PC-9 (cell line): ENCODE measurements at regions not wholly inside any gene's neighbourhood (a gene's known extent, or its start where the extent isn't known, plus 50 kb on each side); places are given as distances from the start of the nearest gene placed in this dataset.
"Not testable (repeated sequence)": the region's sequence is repeated elsewhere in the genome, so short reads cannot be mapped to it uniquely, and the experiment has no call there.

ENCODE experiments used
- BruUV-seq: library from RNA; stranded (reverse); fragments of 400-500 nt; replicated peaks from 2 replicates; lab custom pipeline; 2021; lab: Mats Ljungman, UMichigan
- CTCF ChIA-PET: fragments of 300-600 bp; sonication (Branson Sonifier 250); formaldehyde crosslinking; loops from one replicate; lab custom pipeline; 2022; ENCODE audit warnings: antibody characterized with exemption; lab: Charles Lee
- POLR2A ChIA-PET: fragments of 300-600 bp; sonication (Branson Sonifier 250); formaldehyde crosslinking; loops from one replicate; lab custom pipeline; 2022; ENCODE audit warnings: antibody characterized with exemption; ENCODE audit not compliant: unreplicated experiment; lab: Charles Lee
- DNase-seq, 2 experiments: peaks; one replicate each; pipeline versions ENCODE4 v3.0.0 to v3.0.0-alpha.2; 2015 to 2022; ENCODE audit warnings: mixed read lengths in 1 of 2
- H2AFZ ChIP-seq: fragments of 200-600 bp; sonication (generic); 2 replicates; pipeline ENCODE4 v1.8.1; 2017; ENCODE audit warnings: antibody characterized with exemption
- H3F3A ChIP-seq: fragments of 200-600 bp; sonication (generic); 2 replicates; pipeline ENCODE4 v1.8.1; 2017; ENCODE audit warnings: antibody characterized with exemption, mild to moderate bottlenecking, low read depth; ENCODE audit not compliant: insufficient read depth
- H3K27ac ChIP-seq: fragments of 200-600 bp; sonication (generic); 2 replicates; pipeline ENCODE4 v1.6.1; 2016; ENCODE audit warnings: mixed run types
- H3K27me3 ChIP-seq: fragments of 200-600 bp; sonication (generic); 2 replicates; pipeline ENCODE4 v1.6.1; 2016; ENCODE audit warnings: low read depth, mixed run types; ENCODE audit not compliant: insufficient read depth
- H3K36me3 ChIP-seq: fragments of 200-600 bp; sonication (generic); 2 replicates; pipeline ENCODE4 v1.6.1; 2016; ENCODE audit warnings: low read depth, mixed run types
- H3K4me1 ChIP-seq: fragments of 200-600 bp; sonication (generic); replicated peaks from 2 replicates; pipeline ENCODE4 v1.6.1; 2016; ENCODE audit warnings: mixed run types; ENCODE audit not compliant: insufficient read depth
- H3K4me2 ChIP-seq: fragments of 200-600 bp; sonication (generic); 2 replicates; pipeline ENCODE4 v1.6.1; 2017; ENCODE audit warnings: mixed run types
- H3K4me3 ChIP-seq: fragments of 200-600 bp; sonication (generic); 2 replicates; pipeline ENCODE4 v1.6.1; 2016; ENCODE audit warnings: mixed run types
- H3K79me2 ChIP-seq: fragments of 200-600 bp; sonication (generic); 2 replicates; pipeline ENCODE4 v1.6.1; 2017; ENCODE audit warnings: low read depth, mixed run types
- H3K9me2 ChIP-seq: fragments of 200-600 bp; sonication (generic); 2 replicates; pipeline ENCODE4 v1.8.1; 2017; ENCODE audit warnings: mild to moderate bottlenecking; ENCODE audit not compliant: insufficient read depth
- H3K9me3 ChIP-seq: fragments of 200-600 bp; sonication (generic); 2 replicates; pipeline ENCODE4 v1.8.1; 2016; ENCODE audit warnings: low read depth; ENCODE audit not compliant: insufficient read depth
- H4K20me1 ChIP-seq: fragments of 200-600 bp; sonication (generic); 2 replicates; pipeline ENCODE4 v1.8.1; 2017; ENCODE audit not compliant: insufficient read depth
- EZH2 ChIP-seq: fragments of 200-600 bp; sonication (generic); IDR thresholded peaks from 2 replicates; pipeline ENCODE4 v1.8.0; 2017; ENCODE audit warnings: antibody characterized with exemption, low read depth
- intact Hi-C: fragments of 100-400 bp; cut with micrococcal nuclease; formaldehyde crosslinking; loops from one replicate; pipeline ENCODE4 v1.10.0; 2022; ENCODE audit not compliant: unreplicated experiment
- TF ChIP-seq, protein P1 (sequence below): fragments of 200-600 bp; sonication (generic); conservative IDR thresholded peaks from 2 replicates; pipeline ENCODE4 v1.6.1; 2017; ENCODE audit warnings: mixed run types, antibody characterized with exemption, mild to moderate bottlenecking, moderate library complexity

GRCh38 chr18:22705328-22705727, 227.8 kb upstream of the RBBP8 start:
- TF ChIP-seq, protein P1, sequence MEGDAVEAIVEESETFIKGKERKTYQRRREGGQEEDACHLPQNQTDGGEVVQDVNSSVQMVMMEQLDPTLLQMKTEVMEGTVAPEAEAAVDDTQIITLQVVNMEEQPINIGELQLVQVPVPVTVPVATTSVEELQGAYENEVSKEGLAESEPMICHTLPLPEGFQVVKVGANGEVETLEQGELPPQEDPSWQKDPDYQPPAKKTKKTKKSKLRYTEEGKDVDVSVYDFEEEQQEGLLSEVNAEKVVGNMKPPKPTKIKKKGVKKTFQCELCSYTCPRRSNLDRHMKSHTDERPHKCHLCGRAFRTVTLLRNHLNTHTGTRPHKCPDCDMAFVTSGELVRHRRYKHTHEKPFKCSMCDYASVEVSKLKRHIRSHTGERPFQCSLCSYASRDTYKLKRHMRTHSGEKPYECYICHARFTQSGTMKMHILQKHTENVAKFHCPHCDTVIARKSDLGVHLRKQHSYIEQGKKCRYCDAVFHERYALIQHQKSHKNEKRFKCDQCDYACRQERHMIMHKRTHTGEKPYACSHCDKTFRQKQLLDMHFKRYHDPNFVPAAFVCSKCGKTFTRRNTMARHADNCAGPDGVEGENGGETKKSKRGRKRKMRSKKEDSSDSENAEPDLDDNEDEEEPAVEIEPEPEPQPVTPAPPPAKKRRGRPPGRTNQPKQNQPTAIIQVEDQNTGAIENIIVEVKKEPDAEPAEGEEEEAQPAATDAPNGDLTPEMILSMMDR = no peak
- Histone ChIP-seq H3K9me3 (no peaks in the 10 kb centered on the region), H3K36me3 (no peaks in the 10 kb centered on the region), H3K9me2 (no peaks in the 10 kb centered on the region), H3K4me2 (no peak overlapping the region), H3K4me1 (no peaks in the 10 kb centered on the region), H3F3A (no peaks in the 10 kb centered on the region), H2AFZ (no peak overlapping the region), H3K4me3 (no peak overlapping the region), H3K27me3 (no peaks in the 10 kb centered on the region), H3K27ac (no peak overlapping the region), H3K79me2 (no peaks in the 10 kb centered on the region), H4K20me1 (no peaks in the 10 kb centered on the region)
- POLR2A ChIA-PET = no interaction called here
- no TSS peak for BruUV-seq
- CTCF ChIA-PET = no interaction called here
- intact Hi-C loops = no loop called here
- no peak for DNase-seq

DNA sequence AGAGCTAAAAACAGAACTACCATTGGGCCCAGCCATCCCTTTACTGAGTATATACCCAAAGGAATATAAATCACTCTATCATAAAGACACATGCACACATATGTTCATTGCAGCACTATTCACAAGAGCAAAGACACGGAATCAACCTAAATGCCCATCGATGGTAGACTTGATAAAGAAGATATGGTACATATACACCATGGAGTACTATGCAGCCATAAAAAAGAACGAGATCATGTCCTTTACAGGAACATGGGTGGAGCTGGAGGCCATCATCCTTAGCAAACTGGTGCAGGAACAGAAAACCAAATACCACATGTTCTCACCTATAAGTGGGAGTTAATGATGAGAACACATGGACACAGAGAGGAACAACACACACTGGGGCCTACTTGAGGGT, 227.1 kb upstream of the RBBP8 start:
- H3K27ac ChIP-seq = not testable (repeated sequence)

GRCh38 chr18:22709288-22710060, 223.7 kb upstream of the RBBP8 start:
- no peaks in the 10 kb centered on the region for H3K36me3 ChIP-seq
- ChIA-PET POLR2A (no interaction called here), CTCF (no interaction called here)
- H3K4me3 ChIP-seq = no peak overlapping the region
- peaks cover 4% of the 10 kb centered on the region; the same call in 1 of the 2 replicates for H3F3A ChIP-seq
- H4K20me1 ChIP-seq = no peaks in the 10 kb centered on the region
- no peak for DNase-seq
- no peaks in the 10 kb centered on the region for H3K9me2 ChIP-seq
- H3K9me3 ChIP-seq = no peaks in the 10 kb centered on the region
- H2AFZ ChIP-seq = no peak overlapping the region
- no TSS peak for BruUV-seq
- H3K27me3 ChIP-seq = no peaks in the 10 kb centered on the region
- H3K4me2 ChIP-seq = no peak overlapping the region
- no peaks in the 10 kb centered on the region for H3K79me2 ChIP-seq
- intact Hi-C loops = no loop called here
- peaks cover 13% of the 10 kb centered on the region for H3K4me1 ChIP-seq
- H3K27ac ChIP-seq = no peak overlapping the region
- TF ChIP-seq, protein P1 = no peak
- no peak for TF ChIP-seq EZH2

More for the DNA sequence above, 227.1 kb upstream of the RBBP8 start:
- H3K27me3 ChIP-seq, H3F3A ChIP-seq, DNase-seq, BruUV-seq, H4K20me1 ChIP-seq, H3K4me2 ChIP-seq, H3K9me2 ChIP-seq, H3K9me3 ChIP-seq, H3K36me3 ChIP-seq, POLR2A ChIA-PET, H3K4me3 ChIP-seq, CTCF ChIA-PET, H3K79me2 ChIP-seq, H3K4me1 ChIP-seq, H2AFZ ChIP-seq, intact Hi-C loops: not testable (repeated sequence)
